Endothelial cell (in vitro differentiated cells): ENCODE measurements at regions not wholly inside any gene's neighbourhood (a gene's known extent, or its start where the extent isn't known, plus 50 kb on each side); places are given as distances from the start of the nearest gene placed in this dataset.

Experiments
- DNase-seq: peaks from one replicate; pipeline ENCODE4 v3.0.0; 2021; ENCODE audit warnings: low spot score
- H3K27ac Mint-ChIP-seq: one replicate; pipeline ENCODE4 v1.8.0; 2021; ENCODE audit warnings: mixed read lengths, inconsistent platforms; ENCODE audit not compliant: unreplicated experiment
- H3K27me3 Mint-ChIP-seq: one replicate; pipeline ENCODE4 v1.8.0; 2021; ENCODE audit warnings: mild to moderate bottlenecking, moderate library complexity, mixed read lengths, inconsistent platforms; ENCODE audit not compliant: unreplicated experiment
- H3K36me3 Mint-ChIP-seq: one replicate; pipeline ENCODE4 v1.8.0; 2021; ENCODE audit warnings: mild to moderate bottlenecking, low read depth, mixed read lengths, inconsistent platforms; ENCODE audit not compliant: unreplicated experiment
- H3K4me1 Mint-ChIP-seq: one replicate; pipeline ENCODE4 v1.8.0; 2021; ENCODE audit warnings: mild to moderate bottlenecking, mixed read lengths, inconsistent platforms; ENCODE audit not compliant: unreplicated experiment
- H3K4me3 Mint-ChIP-seq: one replicate; pipeline ENCODE4 v1.8.0; 2021; ENCODE audit warnings: mild to moderate bottlenecking, mixed read lengths, inconsistent platforms; ENCODE audit not compliant: unreplicated experiment
- H3K9me3 Mint-ChIP-seq: one replicate; pipeline ENCODE4 v1.8.0; 2021; ENCODE audit warnings: mixed read lengths, inconsistent platforms; ENCODE audit not compliant: unreplicated experiment
- CTCF ChIP-seq: fragments of 200-600 bp; sonication (generic); IDR thresholded peaks from one replicate; pipeline ENCODE4 v1.5.0; 2021; ENCODE audit warnings: antibody characterized with exemption; ENCODE audit not compliant: unreplicated experiment

DNA sequence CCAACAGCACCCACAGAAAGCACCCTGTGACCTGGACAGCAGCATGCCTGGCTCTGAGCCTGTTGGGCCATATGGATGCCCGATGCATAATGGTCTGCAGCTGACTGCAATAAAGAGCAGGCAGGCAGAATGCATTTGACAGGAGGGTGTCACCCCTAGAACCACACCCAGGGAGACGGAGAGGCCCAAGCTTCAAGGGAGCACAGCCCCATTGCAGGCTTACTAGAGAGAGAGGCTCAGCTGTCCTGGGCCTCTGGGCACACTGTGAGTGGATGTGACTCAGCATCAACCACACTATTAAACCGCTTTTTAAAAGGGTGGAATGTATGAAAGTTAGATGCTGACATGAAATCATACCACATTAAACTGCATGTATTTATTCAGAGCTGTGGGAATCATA is 365.3 kb downstream of the CTTN start:
- Mint-ChIP-seq H3K36me3 (peaks cover 8% of the 10 kb centered on the region), H3K4me3 (no peak overlapping the region), H3K4me1 (peaks cover 15% of the 10 kb centered on the region), H3K27me3 (no peaks in the 10 kb centered on the region), H3K9me3 (no peaks in the 10 kb centered on the region), H3K27ac (no peak overlapping the region)
- no peak for TF ChIP-seq CTCF
- DNase-seq, result no peak

- TF ChIP-seq CTCF, result no peak
- no peak for DNase-seq
- H3K4me3 Mint-ChIP-seq, result no peak overlapping the region
- H3K27me3 Mint-ChIP-seq, result no peaks in the 10 kb centered on the region
- H3K27ac Mint-ChIP-seq, result no peak overlapping the region
- H3K36me3 Mint-ChIP-seq, result peaks cover 8% of the 10 kb centered on the region
- no peaks in the 10 kb centered on the region for H3K9me3 Mint-ChIP-seq
- H3K4me1 Mint-ChIP-seq, result peaks cover 15% of the 10 kb centered on the region
Observed at GRCh38 chr11:70764356-70764905, 366.1 kb downstream of the CTTN start.

DNA sequence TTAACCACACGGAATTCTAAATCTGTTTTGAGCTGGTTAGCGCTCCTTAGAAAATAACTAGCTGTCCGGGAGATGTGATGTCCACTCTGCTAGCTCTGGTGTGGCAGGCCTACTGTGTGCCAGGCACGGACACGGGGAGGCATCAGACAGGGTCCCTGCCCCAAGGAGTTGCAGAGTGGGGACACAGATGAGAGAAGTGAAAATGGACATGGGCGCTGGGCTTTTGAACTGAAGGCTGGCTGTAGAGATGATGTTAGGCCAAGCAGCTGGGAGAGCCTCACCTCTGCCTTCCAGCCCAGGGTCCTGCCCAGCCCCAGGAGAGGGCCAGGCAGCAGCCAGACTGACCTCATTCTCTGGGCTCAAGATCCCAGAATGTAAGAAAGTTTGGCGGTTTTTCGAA is 368.6 kb downstream of the CTTN start:
- Mint-ChIP-seq H3K4me1 (peaks cover 15% of the 10 kb centered on the region), H3K27ac (no peak overlapping the region), H3K4me3 (peak overlapping the region; percentile 53), H3K36me3 (peaks cover 8% of the 10 kb centered on the region), H3K9me3 (no peaks in the 10 kb centered on the region), H3K27me3 (peaks cover 2% of the 10 kb centered on the region)
- no peak for TF ChIP-seq CTCF
- DNase-seq, result no peak

- no peak overlapping the region for H3K27ac Mint-ChIP-seq
- H3K4me1 Mint-ChIP-seq, result peaks cover 15% of the 10 kb centered on the region
- no peak for TF ChIP-seq CTCF
- DNase-seq, result no peak
- peaks cover 2% of the 10 kb centered on the region for H3K27me3 Mint-ChIP-seq
- H3K36me3 Mint-ChIP-seq, result peaks cover 8% of the 10 kb centered on the region
- H3K9me3 Mint-ChIP-seq, result no peaks in the 10 kb centered on the region
- no peak overlapping the region for H3K4me3 Mint-ChIP-seq
Observed at GRCh38 chr11:70768346-70769095, 370.2 kb downstream of the CTTN start.

DNA sequence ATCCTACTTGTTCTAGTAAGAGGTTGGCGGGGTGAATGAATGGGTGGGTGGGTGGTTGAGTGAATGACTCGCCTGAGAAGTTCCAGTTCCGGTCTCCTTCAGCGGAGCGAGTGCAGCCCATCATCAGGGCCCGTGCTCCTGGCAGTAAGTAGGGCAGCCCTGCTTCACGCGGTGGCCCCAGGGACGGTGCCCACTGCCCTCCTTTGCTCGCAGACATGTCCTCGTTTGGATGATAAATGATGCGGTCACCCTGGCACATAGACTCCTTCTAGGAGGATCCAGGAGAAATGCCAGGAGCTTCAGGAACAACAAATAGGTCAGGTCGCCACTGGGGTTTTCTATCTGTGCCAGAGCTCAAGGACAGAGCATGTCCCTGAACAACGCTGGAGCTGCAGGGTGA is 370.8 kb downstream of the CTTN start:
- Mint-ChIP-seq H3K4me3 (no peak overlapping the region), H3K36me3 (peaks cover 12% of the 10 kb centered on the region), H3K9me3 (no peaks in the 10 kb centered on the region), H3K27me3 (peaks cover 2% of the 10 kb centered on the region), H3K27ac (no peak overlapping the region), H3K4me1 (peaks cover 15% of the 10 kb centered on the region)
- no peak for TF ChIP-seq CTCF
- DNase-seq, result no peak
